Heart left ventricle (tissue), 16 donors: ENCODE measurements at regions not wholly inside any gene's neighbourhood (a gene's known extent, or its start where the extent isn't known, plus 50 kb on each side); places are given as distances from the start of the nearest gene placed in this dataset.

Experiments
- ATAC-seq, 4 donors: fragments of 200-7000 bp; cut with Tn5 transposase; one replicate each; pipeline ENCODE4 v1.9.1; 2020 to 2022; ENCODE audit warnings: moderate library complexity in 4 of 4, mild to moderate bottlenecking in 3 of 4, moderate number of reproducible peaks in 1 of 4
- DNase-seq, 5 donors: peaks; one replicate each; pipeline ENCODE4 v3.0.0-alpha.2; 2020
- H3K27ac ChIP-seq, 12 donors: fragments of 200-600 bp; sonication (generic) in 4 of 12; one replicate each; pipeline versions ENCODE4 v1.5.0 to v1.8.0; 2016 to 2022; ENCODE audit warnings: mild to moderate bottlenecking in 2 of 12
- H3K27me3 ChIP-seq, 9 donors: fragments of 200-600 bp; sonication (generic) in 2 of 9; one replicate each; pipeline versions ENCODE4 v1.5.1 to v1.8.0; 2016 to 2022; ENCODE audit warnings: mild to moderate bottlenecking in 3 of 9
- H3K36me3 ChIP-seq, 9 donors: fragments of 200-600 bp; sonication (generic) in 2 of 9; one replicate each; pipeline versions ENCODE4 v1.5.0 to v1.8.0; 2018 to 2022; ENCODE audit warnings: mild to moderate bottlenecking in 2 of 9
- H3K4me1 ChIP-seq, 12 donors: fragments of 200-600 bp; sonication (generic) in 4 of 12; one replicate each; pipeline versions ENCODE4 v1.5.0 to v1.8.0; 2016 to 2022; ENCODE audit warnings: mild to moderate bottlenecking in 3 of 12
- H3K4me3 ChIP-seq, 12 donors: fragments of 200-600 bp; sonication (generic) in 4 of 12; one replicate each; pipeline versions ENCODE4 v1.5.0 to v1.8.0; 2017 to 2022; ENCODE audit warnings: mild to moderate bottlenecking in 9 of 12, moderate library complexity in 4 of 12
- H3K9me3 ChIP-seq, 12 donors: fragments of 200-600 bp; sonication (generic) in 4 of 12; one replicate each; pipeline versions ENCODE4 v1.5.0 to v1.8.0; 2016 to 2022; ENCODE audit warnings: mild to moderate bottlenecking in 1 of 12
- CTCF ChIP-seq, 12 donors: fragments of 200-600 bp; sonication (generic) in 4 of 12; IDR thresholded peaks; one replicate each; pipeline versions ENCODE4 v1.5.0 to v1.8.0; 2018 to 2022; ENCODE audit warnings: antibody characterized with exemption in 12 of 12, mild to moderate bottlenecking in 5 of 12
- POLR2A ChIP-seq, 2 donors: fragments of 450-650 bp; IDR thresholded peaks; one replicate each; pipeline ENCODE4 v1.6.1; 2017; ENCODE audit warnings: antibody characterized with exemption in 2 of 2, mild to moderate bottlenecking in 2 of 2, moderate library complexity in 2 of 2
- WGBS, 4 donors: extraction: QIAGEN DNeasy Blood & Tissue Kit in 2 of 4; methylation state at CpG; one replicate each; pipeline versions ENCODE4 v1.1.5 to v1.1.7; 2013 to 2018; 5-methylcytosine and 5-hydroxymethylcytosine counted together
- intact Hi-C, 10 donors: fragments of 100-400 bp; cut with DNase I; formaldehyde crosslinking; loops; one replicate each; pipeline versions ENCODE4 v1.11.1 to v1.14.2; 2022
- donor health status: ischemic (EF 13 %, LVEDD 7.1; RV severe dilation, severe dysfunction).
- donor health status: healthy with polysubstance abuse.
- donor health status: DM: no; HTN: yes; CAD: no.
- donor health status: DM: no; HTN: no; CAD: no.
- donor health status: ischemic (EF 25% LVEDD 6.9; RV normal size, moderate dysfunction).
- donor health status: ischemic (EF 25% LVEDD 5.7; RV mildly dilated, moderate dysfunction).
- donor health status: healthy.
- donor health status: DM: yes; HTN: yes; CAD: no.
- donor health status: ischemic (EF 35%, LVEDD 5.7; RV mildly dilated, moderate dysfunction).
- donor health status: nonischemic (EF 11% LVEDD 7.7; RV severe dilation, severe dysfunction).
- donor health status: DM: yes; HTN: yes; CAD: no.
- donor health status: PGD.
- donor health status: ischemic (EF 29% LVEDD 5.4; RV normal size, mild dysfunction).
- donor health status: nonischemic (EF 23%, LVEDD 6.1; RV moderate dilation, normal function).

GRCh38 chr13:42658019-42658418 lies 84.1 kb downstream of the TNFSF11 start:
- WGBS, 4 donors = 80 to 91% (median 82%) methylated on average over 9 of the region's 9 CpGs
- intact Hi-C loops = loop anchor here in 2 of 10 donors (10.0 kb wide), 2 partner anchors 297 to 477 kb away; no protein-coding TSS in a partner anchor
- H3K36me3 ChIP-seq = no peaks in the 10 kb centered on the region
- no peak overlapping the region for H3K27ac ChIP-seq
- H3K27me3 ChIP-seq = peaks cover 0 to 24% (median 4%) of the 10 kb centered on the region in 9 donors
- DNase-seq (no peak), ATAC-seq (no peak)
- H3K4me1 ChIP-seq = no peaks in the 10 kb centered on the region
- TF ChIP-seq CTCF (IDR thresholded peaks at IDR 0.05) = no peak
- TF ChIP-seq POLR2A (IDR thresholded peaks at IDR 0.05) = no peak
- H3K4me3 ChIP-seq = no peak overlapping the region
- no peaks in the 10 kb centered on the region for H3K9me3 ChIP-seq

- H3K27ac ChIP-seq = no peak overlapping the region
- TF ChIP-seq POLR2A (IDR thresholded peaks at IDR 0.05) (no peak), CTCF (IDR thresholded peaks at IDR 0.05) (peak in 9 of 12 donors; percentile 24 to 47 (median 32))
- peaks cover 0 to 19% (median 0%) of the 10 kb centered on the region in 9 donors for H3K27me3 ChIP-seq
- H3K4me1 ChIP-seq = no peaks in the 10 kb centered on the region
- DNase-seq (no peak), ATAC-seq (no peak)
- WGBS, 4 donors = 63 to 80% (median 74%) methylated on average over 5 of the region's 5 CpGs
- no peaks in the 10 kb centered on the region for H3K36me3 ChIP-seq
- intact Hi-C loops = loop anchor here in 4 of 10 donors (2.0 to 5.0 kb wide), 3 partner anchors 152 to 472 kb away; no protein-coding TSS in a partner anchor
- no peaks in the 10 kb centered on the region for H3K9me3 ChIP-seq
- H3K4me3 ChIP-seq = no peak overlapping the region
These were observed 86.5 kb downstream of the TNFSF11 start for GRCh38 chr13:42660333-42660965.

GRCh38 chr13:42667638-42668037 lies 93.7 kb downstream of the TNFSF11 start:
- H3K27ac ChIP-seq = no peak overlapping the region
- DNase-seq (no peak), ATAC-seq (no peak)
- peaks cover 0 to 9% (median 0%) of the 10 kb centered on the region in 12 donors for H3K4me1 ChIP-seq
- intact Hi-C loops = no loop called here
- peaks cover 0 to 16% (median 1%) of the 10 kb centered on the region in 12 donors for H3K9me3 ChIP-seq
- peaks cover 0 to 6% (median 0%) of the 10 kb centered on the region in 9 donors for H3K27me3 ChIP-seq
- no peaks in the 10 kb centered on the region for H3K36me3 ChIP-seq
- TF ChIP-seq POLR2A (IDR thresholded peaks at IDR 0.05) = no peak
- no peak for TF ChIP-seq CTCF (IDR thresholded peaks at IDR 0.05)
- H3K4me3 ChIP-seq = no peak overlapping the region

GRCh38 chr13:42671502-42671901 lies 97.5 kb downstream of the TNFSF11 start:
- peaks cover 0 to 16% (median 3%) of the 10 kb centered on the region in 12 donors for H3K9me3 ChIP-seq
- peak in 2 of 4 donors; percentile 54 to 56 for ATAC-seq

More at GRCh38 chr13:42671502-42671901, 97.5 kb downstream of the TNFSF11 start:
- no peaks in the 10 kb centered on the region for H3K36me3 ChIP-seq
- no peak overlapping the region for H3K4me3 ChIP-seq
- intact Hi-C loops = loop anchor here in 1 of 10 donors (10.0 kb wide), 1 partner anchor 143 kb away; no protein-coding TSS in a partner anchor
- no peak overlapping the region for H3K27ac ChIP-seq
- TF ChIP-seq CTCF (IDR thresholded peaks at IDR 0.05) = no peak
- TF ChIP-seq POLR2A (IDR thresholded peaks at IDR 0.05) = no peak
- H3K4me1 ChIP-seq = peaks cover 0 to 9% (median 0%) of the 10 kb centered on the region in 12 donors
- no peaks in the 10 kb centered on the region for H3K27me3 ChIP-seq
- WGBS, 4 donors = 30 to 49% (median 41%) methylated on average over 7 of the region's 7 CpGs
- no peak for DNase-seq
